ENCODE measurements at regions not wholly inside any gene's neighbourhood (a gene's known extent, or its start where the extent isn't known, plus 50 kb on each side); places are given as distances from the start of the nearest gene placed in this dataset.
"Not testable (repeated sequence)": the region's sequence is repeated elsewhere in the genome, so short reads cannot be mapped to it uniquely, and the experiment has no call there.

- H3K4me3 ChIP-seq (replicated peaks in 1 of 2; ENCODE audit: low read depth in 1 of 2, low read length in 2 of 2); H2AFZ ChIP-seq (ENCODE audit: low read depth, low read length, poor library complexity, severe bottlenecking); H3K79me2 ChIP-seq (ENCODE audit: insufficient read depth, low read length); H3K36me3 ChIP-seq (ENCODE audit: control insufficient read depth in 1 of 2, insufficient read depth in 2 of 2, low read length in 2 of 2); H3K9me3 ChIP-seq (ENCODE audit: control insufficient read depth in 1 of 2, insufficient read depth in 1 of 2, low read depth in 1 of 2, low read length in 2 of 2); POLR2A ChIA-PET; H3K27ac ChIP-seq (ENCODE audit: low read depth, low read length); H3K4me2 ChIP-seq (ENCODE audit: low read length); H4K20me1 ChIP-seq (ENCODE audit: insufficient read depth); ATAC-seq; CTCF ChIA-PET; H3K9me2 ChIP-seq (ENCODE audit: insufficient read depth); H3K27me3 ChIP-seq (ENCODE audit: insufficient read depth, low read length); DNase-seq (ENCODE audit: low read depth, low spot score); BruUV-seq (replicated peaks); H3K9ac ChIP-seq (ENCODE audit: low read length); RAD21 ChIA-PET (ENCODE audit: low non-redundant PET in 1 of 2, low total read pairs in 2 of 2, uncharacterized antibody in 2 of 2, unreplicated experiment in 2 of 2); H3K4me1 ChIP-seq (ENCODE audit: control insufficient read depth in 1 of 2, insufficient read depth in 2 of 2, low read length in 2 of 2); intact Hi-C loops (cut with micrococcal nuclease): not testable (repeated sequence)
These were observed 157.4 kb downstream of the BCL2L11 start for GRCh38 chr2:111278133-111278532.

DNA sequence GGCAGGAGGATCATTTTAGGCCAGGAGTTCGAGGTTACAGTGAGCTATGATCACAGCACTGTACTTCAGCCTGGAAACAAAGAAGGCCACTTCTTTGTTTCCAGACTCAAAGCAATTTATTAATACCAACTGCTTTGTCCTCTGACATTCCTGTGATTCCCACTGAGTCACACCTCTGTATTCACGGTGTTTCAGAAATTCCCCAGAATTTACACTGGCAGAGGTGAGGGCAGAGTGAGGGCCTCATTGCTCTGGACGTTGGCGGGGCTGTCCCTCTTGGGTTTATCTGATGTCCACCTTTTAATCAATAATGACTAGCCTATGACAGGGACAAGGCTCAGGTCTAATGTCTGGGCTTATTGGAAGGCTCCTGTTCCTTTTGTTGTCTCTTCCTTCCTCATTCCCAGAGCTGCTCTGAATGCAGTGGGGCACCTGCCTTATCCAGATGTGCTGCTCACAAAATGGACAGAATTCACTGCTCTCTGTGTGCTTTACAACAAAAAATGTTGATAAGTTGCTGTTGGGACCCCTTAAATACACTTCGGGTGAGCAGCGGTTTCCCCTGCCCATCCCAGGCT, 160.1 kb downstream of the BCL2L11 start:
- H3K9ac ChIP-seq (ENCODE audit: low read length); H3K9me2 ChIP-seq (ENCODE audit: insufficient read depth); H4K20me1 ChIP-seq (ENCODE audit: insufficient read depth); H3K4me1 ChIP-seq (ENCODE audit: control insufficient read depth in 1 of 2, insufficient read depth in 2 of 2, low read length in 2 of 2); DNase-seq (ENCODE audit: low read depth, low spot score); POLR2A ChIA-PET; intact Hi-C loops (cut with micrococcal nuclease); H3K79me2 ChIP-seq (ENCODE audit: insufficient read depth, low read length); RAD21 ChIA-PET (ENCODE audit: low non-redundant PET in 1 of 2, low total read pairs in 2 of 2, uncharacterized antibody in 2 of 2, unreplicated experiment in 2 of 2); H3K27me3 ChIP-seq (ENCODE audit: insufficient read depth, low read length); BruUV-seq (replicated peaks); H3K4me2 ChIP-seq (ENCODE audit: low read length); H3K4me3 ChIP-seq (replicated peaks in 1 of 2; ENCODE audit: low read depth in 1 of 2, low read length in 2 of 2); H3K36me3 ChIP-seq (ENCODE audit: control insufficient read depth in 1 of 2, insufficient read depth in 2 of 2, low read length in 2 of 2); H2AFZ ChIP-seq (ENCODE audit: low read depth, low read length, poor library complexity, severe bottlenecking); H3K9me3 ChIP-seq (ENCODE audit: control insufficient read depth in 1 of 2, insufficient read depth in 1 of 2, low read depth in 1 of 2, low read length in 2 of 2); H3K27ac ChIP-seq (ENCODE audit: low read depth, low read length); CTCF ChIA-PET: not testable (repeated sequence)
- ATAC-seq, result peak; percentile 68

DNA sequence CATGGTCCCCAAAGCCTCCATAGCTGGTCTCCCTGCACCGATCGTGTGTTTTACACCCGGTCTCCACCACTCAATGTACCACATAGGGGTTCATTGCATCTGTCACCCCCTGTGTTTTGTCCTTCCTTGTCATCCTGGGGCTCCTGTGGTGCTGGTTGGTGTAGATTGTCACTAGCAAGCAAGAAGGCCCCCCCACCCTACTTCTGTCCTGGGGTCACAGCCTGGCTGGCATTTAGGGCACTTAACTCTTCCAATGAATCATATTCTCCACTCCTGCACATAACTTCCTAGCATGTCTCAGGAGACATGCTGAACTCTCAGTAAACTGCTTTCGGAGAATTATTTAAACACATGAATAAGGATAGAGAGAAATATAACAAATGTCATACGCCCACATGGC, 161.4 kb downstream of the BCL2L11 start:
- H3K4me1 ChIP-seq (ENCODE audit: control insufficient read depth in 1 of 2, insufficient read depth in 2 of 2, low read length in 2 of 2); POLR2A ChIA-PET; H3K9me3 ChIP-seq (ENCODE audit: control insufficient read depth in 1 of 2, insufficient read depth in 1 of 2, low read depth in 1 of 2, low read length in 2 of 2); H2AFZ ChIP-seq (ENCODE audit: low read depth, low read length, poor library complexity, severe bottlenecking); H3K9ac ChIP-seq (ENCODE audit: low read length); H3K4me3 ChIP-seq (replicated peaks in 1 of 2; ENCODE audit: low read depth in 1 of 2, low read length in 2 of 2); H3K27me3 ChIP-seq (ENCODE audit: insufficient read depth, low read length); ATAC-seq; intact Hi-C loops (cut with micrococcal nuclease); DNase-seq (ENCODE audit: low read depth, low spot score); BruUV-seq (replicated peaks); CTCF ChIA-PET; H3K79me2 ChIP-seq (ENCODE audit: insufficient read depth, low read length); RAD21 ChIA-PET (ENCODE audit: low non-redundant PET in 1 of 2, low total read pairs in 2 of 2, uncharacterized antibody in 2 of 2, unreplicated experiment in 2 of 2); H4K20me1 ChIP-seq (ENCODE audit: insufficient read depth); H3K9me2 ChIP-seq (ENCODE audit: insufficient read depth); H3K4me2 ChIP-seq (ENCODE audit: low read length); H3K36me3 ChIP-seq (ENCODE audit: control insufficient read depth in 1 of 2, insufficient read depth in 2 of 2, low read length in 2 of 2); H3K27ac ChIP-seq (ENCODE audit: low read depth, low read length): not testable (repeated sequence)

All from HCT116 (cell line).